GM21717 (cell line): ENCODE measurements at regions not wholly inside any gene's neighbourhood (a gene's known extent, or its start where the extent isn't known, plus 50 kb on each side); places are given as distances from the start of the nearest gene placed in this dataset.
"Not testable (repeated sequence)": the region's sequence is repeated elsewhere in the genome, so short reads cannot be mapped to it uniquely, and the experiment has no call there.

ENCODE experiments used
- ATAC-seq: cut with Tn5 transposase; IDR thresholded peaks from one replicate; pipeline ENCODE4 v1.9.1; 2021; ENCODE audit warnings: mild to moderate bottlenecking, moderate library complexity; ENCODE audit not compliant: unreplicated experiment

DNA sequence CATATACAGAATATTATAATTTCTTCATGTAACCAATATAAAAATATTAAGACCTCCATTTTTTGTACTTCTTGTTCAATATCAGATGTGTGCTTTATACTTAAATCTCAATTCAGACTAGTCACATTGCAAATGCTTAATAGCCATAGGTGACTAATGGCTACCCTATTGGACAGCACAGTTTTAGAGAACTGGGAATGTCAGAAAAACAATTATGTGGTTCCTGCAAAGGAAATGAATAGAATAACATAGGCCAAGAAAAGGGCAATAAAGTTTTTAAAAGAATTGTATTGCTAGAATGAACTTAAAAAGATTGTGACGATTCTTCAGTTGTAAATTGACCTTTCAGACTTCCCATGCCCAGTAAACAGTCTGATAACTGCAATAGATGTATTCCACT lies 843.0 kb downstream of the METTL15 start:
- no peak for ATAC-seq

DNA sequence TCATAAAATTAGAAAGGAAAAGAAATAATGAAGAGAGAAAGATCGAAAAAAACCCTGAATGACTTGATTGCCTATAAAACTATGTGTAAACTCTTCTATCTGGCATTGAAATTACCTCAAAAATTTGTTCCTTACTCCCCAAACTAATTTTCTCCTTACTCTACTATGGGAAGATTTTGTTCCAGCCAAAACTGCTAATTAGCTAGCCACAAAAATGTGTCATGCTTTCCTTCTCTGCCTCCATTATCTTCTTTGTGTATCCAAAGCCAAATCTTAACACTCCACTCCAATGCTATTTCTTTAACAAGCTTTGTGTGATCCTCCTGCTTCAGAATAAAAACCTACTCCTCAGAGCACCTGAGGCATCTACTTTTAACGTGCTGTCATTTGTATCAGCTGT lies 831.2 kb downstream of the METTL15 start:
- ATAC-seq = no peak

DNA sequence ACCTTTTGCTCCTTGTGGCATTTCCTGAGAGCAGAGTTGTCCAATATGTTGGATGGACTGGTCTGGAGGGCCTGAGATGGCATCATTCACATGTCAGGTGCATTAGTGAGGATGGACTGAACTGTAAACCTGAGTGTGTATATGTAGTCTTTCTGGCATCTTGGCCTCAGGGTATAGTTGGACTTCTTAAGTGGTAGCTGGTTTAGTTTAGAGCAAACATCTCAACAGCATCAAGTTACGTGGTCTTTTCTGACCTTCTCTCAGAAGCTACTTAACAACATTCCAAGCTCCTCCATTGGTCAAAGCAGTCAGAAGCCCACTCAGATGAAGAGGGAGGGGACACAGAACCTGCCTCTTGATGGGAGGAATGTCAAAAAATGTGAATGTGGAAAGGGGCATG lies 829.9 kb downstream of the METTL15 start:
- no peak for ATAC-seq

DNA sequence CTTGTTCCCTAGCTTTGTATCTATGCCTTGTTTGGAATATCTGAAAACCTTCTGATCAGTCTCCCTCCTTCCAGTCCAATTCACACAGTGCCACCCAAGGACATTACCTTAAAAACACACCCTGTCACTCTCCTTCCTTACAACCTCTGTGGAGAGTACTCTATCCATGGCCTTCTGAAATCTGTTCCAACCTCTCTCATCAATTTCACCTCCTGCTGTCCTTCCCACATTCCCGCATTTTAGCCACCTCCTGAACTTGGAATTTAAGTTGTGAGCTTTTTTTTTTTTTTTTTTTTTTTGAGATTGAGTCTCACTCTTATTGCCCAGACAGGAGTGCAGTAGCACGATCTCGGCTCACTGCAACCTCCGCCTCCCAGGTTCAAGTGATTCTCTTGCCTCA lies 824.8 kb downstream of the METTL15 start:
- ATAC-seq = no peak

DNA sequence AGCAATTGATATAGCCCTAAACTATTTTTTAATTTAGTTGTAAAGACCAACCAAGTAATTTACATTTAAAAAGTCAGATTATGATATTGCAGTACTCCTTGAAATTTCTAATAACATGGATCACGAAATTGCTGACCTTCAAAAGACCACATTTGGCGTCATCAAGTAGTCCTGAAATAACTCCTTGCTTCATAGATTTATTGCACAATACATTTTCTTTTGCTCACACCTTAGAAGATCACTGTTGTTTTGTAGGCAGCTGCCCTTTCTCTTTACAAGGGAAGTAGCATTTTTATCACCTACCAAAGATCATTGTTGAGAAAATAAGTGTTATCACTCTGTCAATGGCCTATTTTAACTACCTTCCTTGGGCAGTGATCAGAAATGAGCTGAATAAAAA lies 815.8 kb downstream of the METTL15 start:
- ATAC-seq = no peak

DNA sequence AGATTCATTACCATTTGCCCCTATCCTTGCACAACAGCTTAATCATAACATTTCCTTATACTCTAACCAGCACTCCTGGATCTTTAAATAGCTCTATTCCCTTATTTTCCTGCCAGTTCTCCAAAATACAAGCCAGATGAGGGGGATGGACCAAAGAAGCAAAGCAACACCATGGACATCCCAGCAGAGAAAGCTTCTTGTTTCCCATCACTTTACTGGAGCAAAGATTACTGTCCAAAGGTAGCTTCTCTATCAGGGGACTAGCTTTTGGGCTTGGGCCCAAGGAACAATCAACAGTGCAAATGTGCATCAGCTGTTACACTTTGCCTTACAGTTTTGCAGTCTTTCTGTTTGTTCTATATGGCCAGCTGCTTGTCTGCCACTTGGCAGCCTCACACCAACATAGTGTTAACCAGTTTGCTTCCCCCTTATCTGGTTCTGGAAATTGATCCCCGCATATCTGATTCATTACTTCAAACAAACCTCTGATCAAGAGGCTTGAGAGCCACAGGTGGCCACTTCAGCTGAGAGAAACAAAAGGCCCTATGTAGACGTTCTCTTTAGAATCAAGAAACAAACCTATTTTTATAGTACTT lies 814.3 kb downstream of the METTL15 start:
- ATAC-seq = no peak

DNA sequence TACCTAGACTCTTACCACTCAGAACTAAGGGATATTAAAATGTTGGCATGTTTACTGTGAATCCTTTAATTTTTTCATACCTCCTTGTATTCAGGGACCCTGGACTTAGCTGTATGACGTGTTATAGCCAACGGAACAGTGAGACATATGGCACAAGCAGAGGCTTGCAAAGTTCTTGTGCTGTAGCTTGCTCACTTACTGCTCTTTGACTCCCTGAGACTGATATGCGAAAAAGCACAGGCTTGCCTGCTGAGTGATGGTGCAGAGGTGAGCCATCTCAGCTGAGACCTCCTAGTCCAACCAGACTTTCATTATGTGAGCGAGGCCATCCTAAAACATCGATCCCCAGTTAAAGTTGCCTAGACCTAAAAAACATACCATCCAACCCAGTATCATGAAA lies 811.0 kb downstream of the METTL15 start:
- ATAC-seq = no peak

DNA sequence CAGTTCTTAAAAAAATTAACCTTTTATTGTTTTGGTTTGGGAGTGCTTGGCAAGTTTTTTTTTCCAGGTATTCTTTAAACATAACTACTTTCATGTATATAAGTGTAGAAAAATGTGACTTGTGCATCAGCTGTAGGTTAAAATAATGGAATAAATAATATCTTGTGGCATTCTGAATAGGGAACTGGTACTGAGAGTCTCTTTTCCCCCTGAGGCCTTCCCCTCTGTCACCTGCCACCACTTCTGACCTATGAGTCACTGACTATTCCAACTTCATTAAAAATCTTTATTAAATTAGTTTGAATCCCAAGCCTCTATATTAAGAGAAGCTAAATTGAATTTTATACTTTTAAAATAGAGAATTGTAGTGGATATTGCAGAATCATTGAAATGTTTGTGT lies 805.7 kb downstream of the METTL15 start:
- ATAC-seq = no peak

DNA sequence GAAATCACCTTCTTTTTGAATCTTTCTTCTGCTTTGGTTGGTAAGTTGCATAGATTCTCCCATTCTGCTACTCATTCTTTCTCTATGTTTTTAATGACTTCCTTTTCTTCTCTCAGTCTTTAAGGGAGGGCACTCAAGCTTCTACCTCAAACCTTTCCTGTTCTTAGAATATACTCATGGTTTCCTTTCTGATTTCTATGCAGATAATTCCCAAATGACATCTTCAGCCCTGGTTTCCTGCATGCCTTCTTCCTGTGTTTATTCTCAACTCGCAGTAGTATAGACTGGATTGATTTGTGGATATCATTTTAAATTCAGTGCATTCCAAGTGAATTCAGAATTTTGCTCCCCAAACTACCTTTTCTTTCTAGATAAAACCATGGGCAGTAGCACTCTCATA lies 803.6 kb downstream of the METTL15 start:
- ATAC-seq = no peak

DNA sequence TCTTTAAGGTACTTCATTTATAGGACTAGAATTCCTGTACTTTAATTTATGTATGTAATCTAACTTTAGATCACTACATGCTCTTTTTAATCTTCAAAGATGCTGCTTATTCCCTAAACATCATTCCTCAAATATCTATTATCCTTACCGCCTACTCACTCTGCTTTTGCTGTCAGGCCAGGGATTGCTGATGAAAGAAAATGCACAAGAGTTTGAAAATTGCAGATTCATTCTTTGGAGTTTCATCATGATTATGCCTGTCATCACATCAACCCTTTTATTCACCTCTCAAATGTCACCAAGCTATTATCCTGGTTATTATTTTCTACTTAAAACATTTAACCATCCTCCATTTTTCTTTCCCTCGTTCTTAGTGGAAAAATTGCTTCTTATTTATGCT lies 802.7 kb downstream of the METTL15 start:
- ATAC-seq = no peak

DNA sequence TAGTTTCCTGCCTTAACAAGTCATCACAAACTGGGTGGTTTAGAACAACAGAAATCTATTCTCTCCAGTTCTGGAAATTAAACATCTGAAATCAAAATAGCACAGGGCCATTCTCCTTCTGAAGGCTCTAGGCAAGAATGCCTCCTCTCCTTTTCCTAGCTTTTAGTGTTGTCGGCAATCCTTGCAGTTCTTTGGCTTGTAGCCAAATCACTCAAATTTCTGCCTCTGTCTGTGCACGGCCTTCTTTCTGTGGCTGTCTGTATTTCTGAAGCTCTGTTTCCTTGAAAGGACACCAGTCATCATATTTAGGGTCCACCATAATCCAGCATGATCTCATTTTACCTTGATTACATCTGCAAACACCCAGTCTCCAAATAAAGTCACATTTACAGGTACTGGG lies 795.5 kb downstream of the METTL15 start:
- ATAC-seq = no peak

DNA sequence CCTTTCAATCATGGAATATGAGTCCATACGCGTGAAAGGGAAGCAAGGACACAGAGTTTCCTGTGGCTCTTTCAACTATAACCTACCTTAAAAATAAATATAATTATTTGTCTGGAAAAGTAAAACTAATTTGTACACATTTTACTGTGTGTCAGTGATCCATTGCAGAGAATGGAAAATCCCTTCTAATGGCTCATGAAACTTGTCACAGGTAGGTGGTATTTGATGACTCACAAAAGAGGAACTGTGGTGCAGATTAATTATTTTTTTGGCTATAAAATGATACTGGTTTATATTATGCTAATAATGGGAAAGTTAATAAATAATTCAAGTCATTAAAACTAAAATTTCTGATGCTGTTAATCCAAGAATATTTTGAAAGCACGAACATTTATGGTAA lies 792.2 kb downstream of the METTL15 start:
- no peak for ATAC-seq

DNA sequence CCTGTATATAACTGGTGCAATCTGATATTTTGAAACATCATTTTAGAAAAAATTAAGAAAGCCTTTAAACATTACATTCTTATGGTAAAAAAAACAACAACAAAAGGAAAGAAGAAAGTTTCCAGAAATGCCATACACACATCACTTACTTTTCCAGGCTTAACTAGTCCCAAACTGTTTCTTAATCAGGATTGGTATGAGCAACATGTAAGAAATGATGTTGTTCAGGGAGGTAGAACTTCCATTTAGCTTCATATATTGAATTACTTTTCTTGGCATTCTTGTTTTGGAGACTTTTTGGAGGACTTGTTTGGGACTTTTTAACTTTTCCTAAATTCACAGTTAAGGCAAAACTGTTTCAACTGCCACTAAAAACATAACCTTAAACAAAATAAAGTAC lies 791.5 kb downstream of the METTL15 start:
- ATAC-seq = no peak

DNA sequence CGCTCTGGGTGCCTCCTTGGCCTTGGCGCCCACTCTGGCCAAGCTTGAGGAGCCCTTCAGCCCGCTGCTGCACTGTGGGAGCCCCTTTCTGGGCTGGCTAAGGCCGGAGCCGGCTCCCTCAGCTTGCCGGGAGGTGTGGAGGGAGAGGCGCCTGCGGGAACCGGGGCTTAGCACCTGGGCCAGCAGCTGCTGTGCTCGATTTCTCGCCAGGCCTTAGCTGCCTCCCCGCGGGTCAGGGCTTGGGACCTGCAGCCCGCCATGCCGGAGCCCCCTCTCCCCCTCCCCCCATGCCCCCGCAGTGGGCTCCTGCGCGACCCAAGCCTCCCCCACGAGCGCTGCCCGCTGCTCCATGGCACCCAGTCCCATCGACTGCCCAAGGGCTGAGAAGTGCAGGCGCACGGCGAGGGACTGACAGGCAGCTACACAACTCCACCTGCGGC lies 782.4 kb downstream of the METTL15 start:
- ATAC-seq = not testable (repeated sequence)

DNA sequence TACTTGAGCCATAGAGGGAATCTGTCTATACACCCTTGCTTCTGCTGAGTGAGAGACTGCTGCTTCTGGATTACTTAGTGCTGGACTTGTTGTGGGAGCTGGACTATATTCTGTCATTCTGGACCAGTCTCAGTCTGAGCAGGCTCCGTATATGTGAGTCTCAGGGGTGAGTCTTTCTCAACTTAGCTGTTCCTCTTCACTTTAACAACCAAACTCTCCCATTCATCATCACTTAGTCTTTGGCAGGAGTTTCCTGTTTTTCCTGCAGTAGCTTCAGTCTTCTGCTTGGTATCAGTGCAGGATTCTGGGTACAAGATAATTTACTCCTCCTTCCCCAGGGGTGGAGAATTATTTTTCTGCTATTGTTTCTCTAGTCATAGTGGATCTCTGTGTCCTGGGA lies 779.5 kb downstream of the METTL15 start:
- no peak for ATAC-seq

DNA sequence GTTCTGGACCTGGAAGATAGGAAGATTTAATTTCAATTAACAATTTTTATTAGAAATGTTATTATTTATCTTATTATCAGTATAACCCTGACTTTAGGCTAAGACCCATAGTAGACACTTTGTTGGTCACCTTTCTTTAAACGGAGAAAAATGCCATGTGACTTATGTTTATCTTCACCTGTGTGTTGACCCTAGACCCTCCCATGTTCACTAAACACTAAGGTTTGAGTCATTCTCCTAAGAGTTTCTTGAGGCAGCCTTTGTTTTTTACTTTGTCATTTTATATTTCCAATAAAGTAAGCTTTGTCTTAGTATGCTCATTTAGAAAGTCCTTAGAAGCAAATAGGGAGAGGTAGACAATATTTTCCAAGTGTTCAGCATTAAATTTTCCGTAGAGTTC lies 771.7 kb downstream of the METTL15 start:
- no peak for ATAC-seq

DNA sequence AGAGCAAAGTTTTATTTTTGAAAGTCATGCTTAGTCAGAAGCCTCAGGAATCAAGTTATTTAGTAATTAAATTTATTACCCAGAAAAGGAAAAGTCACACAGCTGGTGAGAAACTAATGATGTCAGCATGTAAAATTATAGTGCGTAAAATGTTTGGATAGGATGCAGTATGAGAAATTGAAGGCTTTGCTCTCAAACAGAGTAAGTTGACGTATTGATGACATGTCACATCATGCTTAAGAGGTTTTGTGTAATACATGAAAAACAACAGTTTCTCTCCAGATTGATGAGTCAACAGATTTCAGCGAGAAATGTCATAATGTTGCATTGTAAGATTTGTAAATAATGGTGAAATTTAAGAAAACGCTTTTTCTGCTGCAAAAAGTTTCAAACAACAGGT lies 769.8 kb downstream of the METTL15 start:
- no peak for ATAC-seq

DNA sequence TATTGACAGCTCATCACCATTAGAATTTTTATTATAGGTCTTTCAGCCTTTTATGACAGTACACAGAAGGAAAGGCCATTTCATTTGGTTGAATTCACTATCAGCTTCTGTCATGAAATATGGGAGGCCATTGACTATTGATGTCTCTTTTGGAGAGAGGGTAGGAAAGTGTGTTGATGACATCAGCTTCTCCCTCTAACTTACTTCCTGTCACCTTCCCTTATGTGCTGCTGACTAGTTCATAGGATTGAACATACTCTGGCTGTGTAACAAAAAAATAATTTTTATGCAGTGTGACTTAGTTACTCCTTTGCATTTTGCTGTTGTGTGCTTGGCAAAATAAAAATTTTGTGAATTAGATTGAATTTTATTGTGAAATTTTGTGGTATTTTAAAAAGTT lies 769.2 kb downstream of the METTL15 start:
- ATAC-seq = no peak

DNA sequence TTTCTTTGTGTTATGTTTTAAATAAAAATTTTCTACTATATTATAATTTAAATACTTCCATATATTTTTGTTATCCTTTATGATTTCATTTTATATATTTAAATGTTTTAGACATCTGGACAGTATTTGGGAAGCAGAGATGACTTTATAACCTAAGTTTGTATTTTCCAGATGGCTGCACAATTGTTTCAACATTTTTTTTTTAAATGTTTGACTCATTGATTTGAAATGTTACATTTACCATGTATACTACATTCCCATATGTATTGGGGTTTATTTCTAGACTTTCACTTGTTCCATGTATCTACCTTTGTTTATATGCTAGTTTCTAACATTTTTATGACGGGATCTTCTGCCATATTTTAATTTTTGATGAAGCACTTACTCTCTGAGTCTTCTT lies 766.5 kb downstream of the METTL15 start:
- ATAC-seq = no peak

DNA sequence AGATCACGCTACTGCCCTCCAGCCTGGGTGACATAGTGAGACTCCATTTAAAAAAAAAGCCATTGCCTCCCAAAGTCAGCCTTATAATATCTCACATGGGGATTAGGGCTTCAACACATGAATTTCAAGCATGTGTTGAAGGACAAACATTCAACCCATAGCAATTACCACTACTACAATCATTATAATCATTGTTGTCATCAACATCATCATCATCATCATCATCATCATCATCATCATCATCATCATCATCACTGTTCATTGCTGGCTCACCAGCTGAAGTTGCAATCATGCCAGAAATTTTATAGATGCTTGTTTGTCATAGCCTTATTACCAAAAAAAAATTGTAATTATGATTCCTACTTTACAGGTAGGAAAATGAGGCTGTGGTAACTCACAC lies 762.9 kb downstream of the METTL15 start:
- no peak for ATAC-seq

DNA sequence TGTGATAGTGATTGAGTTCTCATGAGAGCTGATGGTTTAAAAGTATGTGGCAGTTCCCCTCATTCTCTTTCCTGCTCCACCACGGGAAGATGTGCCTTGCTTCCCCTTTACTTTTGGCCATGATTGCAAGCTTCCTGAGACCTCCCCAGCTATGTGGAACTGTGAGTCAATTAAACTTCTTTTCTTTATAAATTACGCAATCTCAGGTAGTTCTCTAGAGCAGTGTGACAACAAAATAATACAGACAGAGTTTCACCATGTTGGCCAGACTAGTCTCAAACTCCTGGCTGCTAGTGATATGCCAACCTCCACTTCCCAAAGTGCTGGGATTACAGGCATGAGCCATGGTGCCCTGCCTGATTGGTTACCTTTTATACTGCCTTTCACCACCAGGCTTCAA lies 755.2 kb downstream of the METTL15 start:
- no peak for ATAC-seq

DNA sequence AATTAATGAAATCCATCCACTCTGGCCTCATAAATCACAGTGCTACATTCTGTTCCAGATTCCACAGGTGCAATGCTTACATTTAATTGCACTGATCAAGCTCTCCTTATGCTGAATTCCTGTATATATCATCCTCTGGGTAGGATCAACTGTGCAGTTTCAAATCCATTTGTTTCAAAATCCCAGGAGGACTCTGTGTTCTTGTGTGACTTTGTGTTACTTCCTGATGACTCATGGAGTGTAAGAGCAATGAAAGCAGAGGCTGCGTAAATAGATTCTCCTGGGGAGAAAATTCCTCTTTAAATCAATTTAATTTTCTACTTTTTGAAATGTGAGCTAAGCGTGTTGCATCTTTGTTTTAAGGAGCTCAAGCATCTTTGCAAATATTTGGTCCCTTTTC lies 752.7 kb downstream of the METTL15 start:
- no peak for ATAC-seq

DNA sequence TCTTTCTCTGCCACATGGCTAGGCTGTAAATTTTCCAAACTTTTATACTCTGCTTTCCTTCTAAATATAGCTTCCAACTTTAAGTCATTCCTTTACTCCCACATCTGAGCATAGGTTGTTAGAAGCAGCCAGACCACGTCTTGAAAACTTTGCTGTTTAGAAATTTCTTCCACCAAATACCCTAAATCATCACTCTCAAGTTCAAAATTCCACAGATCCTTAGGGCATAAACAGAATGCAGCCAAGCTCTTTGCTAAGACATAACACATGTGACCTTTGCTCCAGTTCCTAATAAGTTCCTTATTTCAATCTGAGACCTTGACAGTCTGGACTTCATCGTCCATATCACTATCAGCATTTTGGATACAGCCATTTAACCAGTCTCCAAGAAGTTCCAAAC lies 749.9 kb downstream of the METTL15 start:
- ATAC-seq = no peak

DNA sequence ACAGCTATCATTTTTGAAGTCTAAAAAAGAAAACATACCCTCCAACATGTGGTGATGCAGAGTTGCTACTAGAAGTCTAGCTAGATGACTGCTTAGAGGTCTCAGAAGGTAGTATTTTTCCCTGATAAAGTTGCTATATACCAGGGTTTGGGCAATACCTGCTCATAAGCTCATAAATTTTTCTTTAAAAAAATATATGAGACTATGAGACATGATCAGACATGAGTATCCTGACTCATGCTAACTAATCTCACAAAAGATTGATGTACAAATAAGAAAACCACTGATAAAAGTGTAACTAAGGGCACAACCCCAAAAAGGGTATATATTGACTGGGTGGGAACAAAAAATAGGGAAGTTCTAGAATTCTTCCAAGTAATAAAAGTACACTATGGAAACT lies 740.9 kb downstream of the METTL15 start:
- no peak for ATAC-seq
